Glutamatergic neuron (in vitro differentiated cells): ENCODE measurements at regions not wholly inside any gene's neighbourhood (a gene's known extent, or its start where the extent isn't known, plus 50 kb on each side); places are given as distances from the start of the nearest gene placed in this dataset.

Source experiments
- DNase-seq: peaks from one replicate; pipeline ENCODE4 v3.0.0; 2022
- H3K27ac Mint-ChIP-seq: one replicate; pipeline ENCODE4 v1.8.0; 2020; ENCODE audit warnings: mild to moderate bottlenecking, mixed read lengths, inconsistent platforms; ENCODE audit not compliant: unreplicated experiment
- H3K27me3 Mint-ChIP-seq: one replicate; pipeline ENCODE4 v1.8.0; 2020; ENCODE audit warnings: mild to moderate bottlenecking, moderate library complexity, mixed read lengths, inconsistent platforms; ENCODE audit not compliant: unreplicated experiment
- H3K36me3 Mint-ChIP-seq: one replicate; pipeline ENCODE4 v1.8.0; 2020; ENCODE audit warnings: mild to moderate bottlenecking, mixed read lengths, inconsistent platforms; ENCODE audit not compliant: unreplicated experiment
- H3K4me1 Mint-ChIP-seq: one replicate; pipeline ENCODE4 v1.8.0; 2020; ENCODE audit warnings: mild to moderate bottlenecking, low read depth, mixed read lengths, inconsistent platforms; ENCODE audit not compliant: unreplicated experiment
- H3K4me3 Mint-ChIP-seq: one replicate; pipeline ENCODE4 v1.8.0; 2020; ENCODE audit warnings: mild to moderate bottlenecking, mixed read lengths, inconsistent platforms; ENCODE audit not compliant: unreplicated experiment
- H3K9me3 Mint-ChIP-seq: one replicate; pipeline ENCODE4 v1.8.0; 2020; ENCODE audit warnings: mild to moderate bottlenecking, moderate library complexity, mixed read lengths, inconsistent platforms; ENCODE audit not compliant: unreplicated experiment
- TF ChIP-seq, protein P1 (sequence below): fragments of 200-600 bp; sonication (generic); IDR thresholded peaks from one replicate; pipeline ENCODE4 v1.5.0; 2021; ENCODE audit not compliant: partially characterized antibody, unreplicated experiment

- Mint-ChIP-seq H3K27ac (no peak overlapping the region), H3K4me1 (peaks cover 1% of the 10 kb centered on the region), H3K27me3 (no peaks in the 10 kb centered on the region), H3K36me3 (peaks cover 5% of the 10 kb centered on the region), H3K4me3 (no peak overlapping the region), H3K9me3 (no peaks in the 10 kb centered on the region)
- no peak for DNase-seq
- TF ChIP-seq, protein P1, sequence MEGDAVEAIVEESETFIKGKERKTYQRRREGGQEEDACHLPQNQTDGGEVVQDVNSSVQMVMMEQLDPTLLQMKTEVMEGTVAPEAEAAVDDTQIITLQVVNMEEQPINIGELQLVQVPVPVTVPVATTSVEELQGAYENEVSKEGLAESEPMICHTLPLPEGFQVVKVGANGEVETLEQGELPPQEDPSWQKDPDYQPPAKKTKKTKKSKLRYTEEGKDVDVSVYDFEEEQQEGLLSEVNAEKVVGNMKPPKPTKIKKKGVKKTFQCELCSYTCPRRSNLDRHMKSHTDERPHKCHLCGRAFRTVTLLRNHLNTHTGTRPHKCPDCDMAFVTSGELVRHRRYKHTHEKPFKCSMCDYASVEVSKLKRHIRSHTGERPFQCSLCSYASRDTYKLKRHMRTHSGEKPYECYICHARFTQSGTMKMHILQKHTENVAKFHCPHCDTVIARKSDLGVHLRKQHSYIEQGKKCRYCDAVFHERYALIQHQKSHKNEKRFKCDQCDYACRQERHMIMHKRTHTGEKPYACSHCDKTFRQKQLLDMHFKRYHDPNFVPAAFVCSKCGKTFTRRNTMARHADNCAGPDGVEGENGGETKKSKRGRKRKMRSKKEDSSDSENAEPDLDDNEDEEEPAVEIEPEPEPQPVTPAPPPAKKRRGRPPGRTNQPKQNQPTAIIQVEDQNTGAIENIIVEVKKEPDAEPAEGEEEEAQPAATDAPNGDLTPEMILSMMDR, result no peak
Measured at GRCh38 chr6:12386816-12387215, 96.7 kb downstream of the EDN1 start.

- Mint-ChIP-seq H3K4me3 (no peak overlapping the region), H3K9me3 (no peaks in the 10 kb centered on the region), H3K36me3 (peaks cover 5% of the 10 kb centered on the region), H3K4me1 (peaks cover 1% of the 10 kb centered on the region), H3K27ac (no peak overlapping the region), H3K27me3 (peaks cover 2% of the 10 kb centered on the region)
- TF ChIP-seq, protein P1, result no peak
- no peak for DNase-seq
Measured at GRCh38 chr6:12391472-12391871, 101.3 kb downstream of the EDN1 start.

- Mint-ChIP-seq H3K27me3 (peaks cover 2% of the 10 kb centered on the region), H3K4me1 (peaks cover 1% of the 10 kb centered on the region), H3K9me3 (no peaks in the 10 kb centered on the region), H3K36me3 (peaks cover 5% of the 10 kb centered on the region), H3K4me3 (no peak overlapping the region), H3K27ac (no peak overlapping the region)
- TF ChIP-seq, protein P1, result no peak
- DNase-seq, result no peak
Measured at GRCh38 chr6:12392490-12392889, 102.3 kb downstream of the EDN1 start.

DNA sequence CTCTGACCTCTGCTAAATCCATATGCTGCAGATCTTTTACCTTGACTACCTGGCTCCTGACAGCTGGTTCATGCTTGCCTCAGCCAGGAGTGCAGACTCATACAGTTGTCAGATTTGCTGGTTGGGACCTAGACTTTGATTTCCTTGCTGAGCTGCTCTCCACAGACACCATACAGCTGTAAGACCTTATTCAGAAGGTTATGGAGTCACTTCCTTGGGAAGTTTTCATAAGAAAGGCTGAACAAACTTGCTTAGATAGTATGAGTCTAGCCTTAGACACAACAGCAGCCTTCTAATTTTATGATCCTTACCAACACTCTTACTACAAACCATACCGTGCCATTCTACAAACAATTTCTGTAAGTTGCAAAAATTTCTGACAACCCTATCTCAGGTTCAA lies 102.9 kb downstream of the EDN1 start:
- TF ChIP-seq, protein P1, result no peak
- no peak overlapping the region for H3K27ac Mint-ChIP-seq
- no peak for DNase-seq
- H3K36me3 Mint-ChIP-seq, result peaks cover 5% of the 10 kb centered on the region
- no peaks in the 10 kb centered on the region for H3K9me3 Mint-ChIP-seq
- H3K4me1 Mint-ChIP-seq, result no peaks in the 10 kb centered on the region
- no peak overlapping the region for H3K4me3 Mint-ChIP-seq
- H3K27me3 Mint-ChIP-seq, result peaks cover 2% of the 10 kb centered on the region

- no peak overlapping the region for H3K27ac Mint-ChIP-seq
- TF ChIP-seq, protein P1, result no peak
- H3K27me3 Mint-ChIP-seq, result peaks cover 2% of the 10 kb centered on the region
- H3K36me3 Mint-ChIP-seq, result peaks cover 5% of the 10 kb centered on the region
- H3K4me3 Mint-ChIP-seq, result no peak overlapping the region
- DNase-seq, result no peak
- H3K9me3 Mint-ChIP-seq, result no peaks in the 10 kb centered on the region
- H3K4me1 Mint-ChIP-seq, result no peaks in the 10 kb centered on the region
Measured at GRCh38 chr6:12394170-12394569, 104.0 kb downstream of the EDN1 start.
